Osteoblast (primary cell): ENCODE measurements at regions not wholly inside any gene's neighbourhood (a gene's known extent, or its start where the extent isn't known, plus 50 kb on each side); places are given as distances from the start of the nearest gene placed in this dataset.
A peak's percentile ranks its signal among the peaks of the same experiment; 100 is the strongest.
"Not testable (repeated sequence)": the region's sequence is repeated elsewhere in the genome, so short reads cannot be mapped to it uniquely, and the experiment has no call there.

ENCODE experiments used
- DNase-seq: peaks from one replicate; pipeline ENCODE4 v3.0.0; 2011; ENCODE audit warnings: low spot score, mixed read lengths; ENCODE audit not compliant: insufficient read length; ENCODE audit errors: missing footprints
- H2AFZ ChIP-seq: 2 replicates; pipeline ENCODE4 v1.6.0; 2011; ENCODE audit warnings: mild to moderate bottlenecking, low read length
- H3K27ac ChIP-seq: 2 replicates; pipeline ENCODE4 v1.5.1; 2011; ENCODE audit warnings: mild to moderate bottlenecking, low read depth, low read length, moderate library complexity
- H3K27me3 ChIP-seq: 2 replicates; pipeline ENCODE4 v1.6.0; 2012; ENCODE audit warnings: mild to moderate bottlenecking, control low read depth, inconsistent platforms, low read length, moderate library complexity; ENCODE audit not compliant: insufficient read depth
- H3K36me3 ChIP-seq: 2 replicates; pipeline ENCODE4 v1.5.1; 2011; ENCODE audit warnings: mild to moderate bottlenecking, low read length, control low read depth, moderate library complexity; ENCODE audit not compliant: insufficient read depth
- H3K4me1 ChIP-seq: 2 replicates; pipeline ENCODE4 v1.5.1; 2011; ENCODE audit warnings: mild to moderate bottlenecking, low read length, control low read depth, moderate library complexity; ENCODE audit not compliant: insufficient read depth
- H3K4me2 ChIP-seq: 2 replicates; pipeline ENCODE4 v1.6.0; 2011; ENCODE audit warnings: mild to moderate bottlenecking, low read length; ENCODE audit not compliant: insufficient read depth
- H3K4me3 ChIP-seq: fragments of 200-600 bp; sonication (generic); 3 replicates; pipeline ENCODE4 v1.5.1; 2012; ENCODE audit warnings: mild to moderate bottlenecking, low read length, inconsistent platforms; ENCODE audit not compliant: insufficient read depth
- H3K79me2 ChIP-seq: 2 replicates; pipeline ENCODE4 v1.6.0; 2012; ENCODE audit warnings: mild to moderate bottlenecking, low read length, control low read depth, inconsistent platforms; ENCODE audit not compliant: insufficient read depth
- H3K9me3 ChIP-seq: 2 replicates; pipeline ENCODE4 v1.5.1; 2011; ENCODE audit warnings: low read depth, low read length, control low read depth
- H4K20me1 ChIP-seq: 2 replicates; pipeline ENCODE4 v1.6.0; 2012; ENCODE audit warnings: mild to moderate bottlenecking, low read length, control low read depth; ENCODE audit not compliant: insufficient read depth
- CTCF ChIP-seq: IDR thresholded peaks from 2 replicates; pipeline ENCODE4 v1.5.1; 2011; ENCODE audit warnings: mild to moderate bottlenecking, low read depth, low read length, moderate library complexity; ENCODE audit errors: extremely low read depth

GRCh38 chr19:14322889-14323463 lies 58.3 kb upstream of the ADGRE5 start:
- H2AFZ ChIP-seq, result no peak overlapping the region
- DNase-seq, result no peak

GRCh38 chr19:14320253-14320652 lies 61.0 kb upstream of the ADGRE5 start:
- H2AFZ ChIP-seq, result no peak overlapping the region
- no peaks in the 10 kb centered on the region for H3K79me2 ChIP-seq
- H3K4me3 ChIP-seq, result no peak overlapping the region
- no peaks in the 10 kb centered on the region for H3K27me3 ChIP-seq
- DNase-seq, result no peak
- H3K4me1 ChIP-seq, result no peaks in the 10 kb centered on the region
- H3K4me2 ChIP-seq, result no peak overlapping the region
- no peak overlapping the region for H3K27ac ChIP-seq
- H4K20me1 ChIP-seq, result no peaks in the 10 kb centered on the region
- H3K9me3 ChIP-seq, result no peaks in the 10 kb centered on the region
- TF ChIP-seq CTCF, result no peak
- H3K36me3 ChIP-seq, result no peaks in the 10 kb centered on the region

More at GRCh38 chr19:14322889-14323463, 58.3 kb upstream of the ADGRE5 start:
- no peak overlapping the region for H3K27ac ChIP-seq
- H3K9me3 ChIP-seq, result no peaks in the 10 kb centered on the region
- H3K36me3 ChIP-seq, result no peaks in the 10 kb centered on the region
- no peaks in the 10 kb centered on the region for H3K79me2 ChIP-seq
- H3K4me1 ChIP-seq, result no peaks in the 10 kb centered on the region
- H3K27me3 ChIP-seq, result no peaks in the 10 kb centered on the region
- no peaks in the 10 kb centered on the region for H4K20me1 ChIP-seq
- no peak for TF ChIP-seq CTCF
- no peak overlapping the region for H3K4me2 ChIP-seq
- H3K4me3 ChIP-seq, result no peak overlapping the region

- H3K27ac ChIP-seq, H3K4me1 ChIP-seq, H3K79me2 ChIP-seq, H3K27me3 ChIP-seq, H3K36me3 ChIP-seq, H3K9me3 ChIP-seq, H4K20me1 ChIP-seq, DNase-seq, H3K4me2 ChIP-seq, H3K4me3 ChIP-seq, H2AFZ ChIP-seq: not testable (repeated sequence)
These were observed 61.5 kb upstream of the ADGRE5 start for GRCh38 chr19:14319720-14320119.

GRCh38 chr19:14318873-14319272 lies 62.4 kb upstream of the ADGRE5 start:
- H2AFZ ChIP-seq, result no peak overlapping the region
- peak; percentile 19 for TF ChIP-seq CTCF
- no peak overlapping the region for H3K27ac ChIP-seq

More at GRCh38 chr19:14318873-14319272, 62.4 kb upstream of the ADGRE5 start:
- Histone ChIP-seq H4K20me1 (no peaks in the 10 kb centered on the region), H3K27me3 (no peaks in the 10 kb centered on the region), H3K79me2 (no peaks in the 10 kb centered on the region), H3K4me3 (no peak overlapping the region), H3K4me1 (no peaks in the 10 kb centered on the region), H3K9me3 (no peaks in the 10 kb centered on the region), H3K4me2 (no peak overlapping the region), H3K36me3 (no peaks in the 10 kb centered on the region)
- DNase-seq, result peak; percentile 85
